ENCODE measurements at regions not wholly inside any gene's neighbourhood (a gene's known extent, or its start where the extent isn't known, plus 50 kb on each side); places are given as distances from the start of the nearest gene placed in this dataset.

DNA sequence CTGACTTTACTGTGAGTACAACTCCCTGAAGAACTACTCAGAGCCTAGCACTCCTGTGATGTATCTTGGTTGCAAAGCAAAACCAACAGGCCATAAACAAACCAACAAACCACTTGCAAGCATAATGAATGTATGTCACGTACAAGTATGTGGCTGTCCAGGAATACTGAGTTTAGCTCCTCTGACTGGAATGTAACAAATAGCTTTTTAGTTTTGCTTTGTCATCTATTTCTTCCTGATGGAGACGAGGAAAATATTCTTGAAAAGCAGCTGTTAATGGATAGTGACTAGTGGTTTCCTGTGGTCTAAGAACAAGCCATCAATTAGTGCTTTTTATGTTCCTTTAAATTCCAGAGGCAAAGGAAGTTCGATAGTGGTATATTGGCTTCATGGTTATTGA, 101.9 kb upstream of the LY86 start:
- TF ChIP-seq SMAD4 (CRISPR knock-in tag; IDR thresholded peaks at IDR 0.05) (no peak), NR1H2 (CRISPR knock-in tag; IDR thresholded peaks at IDR 0.05) (no peak), RELA (CRISPR knock-in tag; IDR thresholded peaks at IDR 0.05; ENCODE audit: borderline replicate concordance) (no peak), SP1 (CRISPR knock-in tag; conservative IDR thresholded peaks at IDR 0.05) (no peak), EMX1 (CRISPR knock-in tag; IDR thresholded peaks at IDR 0.05) (no peak)
- TF ChIP-seq, protein P1, sequence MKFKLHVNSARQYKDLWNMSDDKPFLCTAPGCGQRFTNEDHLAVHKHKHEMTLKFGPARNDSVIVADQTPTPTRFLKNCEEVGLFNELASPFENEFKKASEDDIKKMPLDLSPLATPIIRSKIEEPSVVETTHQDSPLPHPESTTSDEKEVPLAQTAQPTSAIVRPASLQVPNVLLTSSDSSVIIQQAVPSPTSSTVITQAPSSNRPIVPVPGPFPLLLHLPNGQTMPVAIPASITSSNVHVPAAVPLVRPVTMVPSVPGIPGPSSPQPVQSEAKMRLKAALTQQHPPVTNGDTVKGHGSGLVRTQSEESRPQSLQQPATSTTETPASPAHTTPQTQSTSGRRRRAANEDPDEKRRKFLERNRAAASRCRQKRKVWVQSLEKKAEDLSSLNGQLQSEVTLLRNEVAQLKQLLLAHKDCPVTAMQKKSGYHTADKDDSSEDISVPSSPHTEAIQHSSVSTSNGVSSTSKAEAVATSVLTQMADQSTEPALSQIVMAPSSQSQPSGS (CRISPR knock-in tag; IDR thresholded peaks at IDR 0.05; ENCODE audit: borderline replicate concordance, low read depth) = no peak
- TF ChIP-seq, protein P2, sequence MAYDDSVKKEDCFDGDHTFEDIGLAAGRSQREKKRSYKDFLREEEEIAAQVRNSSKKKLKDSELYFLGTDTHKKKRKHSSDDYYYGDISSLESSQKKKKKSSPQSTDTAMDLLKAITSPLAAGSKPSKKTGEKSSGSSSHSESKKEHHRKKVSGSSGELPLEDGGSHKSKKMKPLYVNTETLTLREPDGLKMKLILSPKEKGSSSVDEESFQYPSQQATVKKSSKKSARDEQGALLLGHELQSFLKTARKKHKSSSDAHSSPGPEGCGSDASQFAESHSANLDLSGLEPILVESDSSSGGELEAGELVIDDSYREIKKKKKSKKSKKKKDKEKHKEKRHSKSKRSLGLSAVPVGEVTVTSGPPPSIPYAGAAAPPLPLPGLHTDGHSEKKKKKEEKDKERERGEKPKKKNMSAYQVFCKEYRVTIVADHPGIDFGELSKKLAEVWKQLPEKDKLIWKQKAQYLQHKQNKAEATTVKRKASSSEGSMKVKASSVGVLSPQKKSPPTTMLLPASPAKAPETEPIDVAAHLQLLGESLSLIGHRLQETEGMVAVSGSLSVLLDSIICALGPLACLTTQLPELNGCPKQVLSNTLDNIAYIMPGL (CRISPR knock-in tag; IDR thresholded peaks at IDR 0.05) = no peak
- TF ChIP-seq, protein P3, sequence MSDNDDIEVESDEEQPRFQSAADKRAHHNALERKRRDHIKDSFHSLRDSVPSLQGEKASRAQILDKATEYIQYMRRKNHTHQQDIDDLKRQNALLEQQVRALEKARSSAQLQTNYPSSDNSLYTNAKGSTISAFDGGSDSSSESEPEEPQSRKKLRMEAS (CRISPR knock-in tag; IDR thresholded peaks at IDR 0.05) = no peak
- TF ChIP-seq, protein P4, sequence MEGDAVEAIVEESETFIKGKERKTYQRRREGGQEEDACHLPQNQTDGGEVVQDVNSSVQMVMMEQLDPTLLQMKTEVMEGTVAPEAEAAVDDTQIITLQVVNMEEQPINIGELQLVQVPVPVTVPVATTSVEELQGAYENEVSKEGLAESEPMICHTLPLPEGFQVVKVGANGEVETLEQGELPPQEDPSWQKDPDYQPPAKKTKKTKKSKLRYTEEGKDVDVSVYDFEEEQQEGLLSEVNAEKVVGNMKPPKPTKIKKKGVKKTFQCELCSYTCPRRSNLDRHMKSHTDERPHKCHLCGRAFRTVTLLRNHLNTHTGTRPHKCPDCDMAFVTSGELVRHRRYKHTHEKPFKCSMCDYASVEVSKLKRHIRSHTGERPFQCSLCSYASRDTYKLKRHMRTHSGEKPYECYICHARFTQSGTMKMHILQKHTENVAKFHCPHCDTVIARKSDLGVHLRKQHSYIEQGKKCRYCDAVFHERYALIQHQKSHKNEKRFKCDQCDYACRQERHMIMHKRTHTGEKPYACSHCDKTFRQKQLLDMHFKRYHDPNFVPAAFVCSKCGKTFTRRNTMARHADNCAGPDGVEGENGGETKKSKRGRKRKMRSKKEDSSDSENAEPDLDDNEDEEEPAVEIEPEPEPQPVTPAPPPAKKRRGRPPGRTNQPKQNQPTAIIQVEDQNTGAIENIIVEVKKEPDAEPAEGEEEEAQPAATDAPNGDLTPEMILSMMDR (IDR thresholded peaks at IDR 0.05) = no peak
- TF ChIP-seq, protein P5, sequence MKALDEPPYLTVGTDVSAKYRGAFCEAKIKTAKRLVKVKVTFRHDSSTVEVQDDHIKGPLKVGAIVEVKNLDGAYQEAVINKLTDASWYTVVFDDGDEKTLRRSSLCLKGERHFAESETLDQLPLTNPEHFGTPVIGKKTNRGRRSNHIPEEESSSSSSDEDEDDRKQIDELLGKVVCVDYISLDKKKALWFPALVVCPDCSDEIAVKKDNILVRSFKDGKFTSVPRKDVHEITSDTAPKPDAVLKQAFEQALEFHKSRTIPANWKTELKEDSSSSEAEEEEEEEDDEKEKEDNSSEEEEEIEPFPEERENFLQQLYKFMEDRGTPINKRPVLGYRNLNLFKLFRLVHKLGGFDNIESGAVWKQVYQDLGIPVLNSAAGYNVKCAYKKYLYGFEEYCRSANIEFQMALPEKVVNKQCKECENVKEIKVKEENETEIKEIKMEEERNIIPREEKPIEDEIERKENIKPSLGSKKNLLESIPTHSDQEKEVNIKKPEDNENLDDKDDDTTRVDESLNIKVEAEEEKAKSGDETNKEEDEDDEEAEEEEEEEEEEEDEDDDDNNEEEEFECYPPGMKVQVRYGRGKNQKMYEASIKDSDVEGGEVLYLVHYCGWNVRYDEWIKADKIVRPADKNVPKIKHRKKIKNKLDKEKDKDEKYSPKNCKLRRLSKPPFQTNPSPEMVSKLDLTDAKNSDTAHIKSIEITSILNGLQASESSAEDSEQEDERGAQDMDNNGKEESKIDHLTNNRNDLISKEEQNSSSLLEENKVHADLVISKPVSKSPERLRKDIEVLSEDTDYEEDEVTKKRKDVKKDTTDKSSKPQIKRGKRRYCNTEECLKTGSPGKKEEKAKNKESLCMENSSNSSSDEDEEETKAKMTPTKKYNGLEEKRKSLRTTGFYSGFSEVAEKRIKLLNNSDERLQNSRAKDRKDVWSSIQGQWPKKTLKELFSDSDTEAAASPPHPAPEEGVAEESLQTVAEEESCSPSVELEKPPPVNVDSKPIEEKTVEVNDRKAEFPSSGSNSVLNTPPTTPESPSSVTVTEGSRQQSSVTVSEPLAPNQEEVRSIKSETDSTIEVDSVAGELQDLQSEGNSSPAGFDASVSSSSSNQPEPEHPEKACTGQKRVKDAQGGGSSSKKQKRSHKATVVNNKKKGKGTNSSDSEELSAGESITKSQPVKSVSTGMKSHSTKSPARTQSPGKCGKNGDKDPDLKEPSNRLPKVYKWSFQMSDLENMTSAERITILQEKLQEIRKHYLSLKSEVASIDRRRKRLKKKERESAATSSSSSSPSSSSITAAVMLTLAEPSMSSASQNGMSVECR (CRISPR knock-in tag; IDR thresholded peaks at IDR 0.05; ENCODE audit: borderline replicate concordance) = no peak
- TF ChIP-seq, protein P6, sequence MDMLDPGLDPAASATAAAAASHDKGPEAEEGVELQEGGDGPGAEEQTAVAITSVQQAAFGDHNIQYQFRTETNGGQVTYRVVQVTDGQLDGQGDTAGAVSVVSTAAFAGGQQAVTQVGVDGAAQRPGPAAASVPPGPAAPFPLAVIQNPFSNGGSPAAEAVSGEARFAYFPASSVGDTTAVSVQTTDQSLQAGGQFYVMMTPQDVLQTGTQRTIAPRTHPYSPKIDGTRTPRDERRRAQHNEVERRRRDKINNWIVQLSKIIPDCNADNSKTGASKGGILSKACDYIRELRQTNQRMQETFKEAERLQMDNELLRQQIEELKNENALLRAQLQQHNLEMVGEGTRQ (CRISPR knock-in tag; IDR thresholded peaks at IDR 0.05) = no peak
